IPS DF 6.9 (cell line): ENCODE measurements at regions not wholly inside any gene's neighbourhood (a gene's known extent, or its start where the extent isn't known, plus 50 kb on each side); places are given as distances from the start of the nearest gene placed in this dataset.

Experiments
- DNase-seq: peaks from one replicate; pipeline ENCODE4 v3.0.0-alpha.2; 2013; ENCODE audit warnings: low read depth, low spot score
- H3K27ac ChIP-seq: one replicate; pipeline ENCODE4 v1.5.1; 2013; ENCODE audit warnings: low read length, control low read depth
- H3K27me3 ChIP-seq: 2 replicates; pipeline ENCODE4 v1.6.1; 2013; ENCODE audit warnings: mild to moderate bottlenecking, low read length; ENCODE audit not compliant: control insufficient read depth, insufficient read depth
- H3K36me3 ChIP-seq: 2 replicates; pipeline ENCODE4 v1.6.1; 2013; ENCODE audit warnings: low read length; ENCODE audit not compliant: control insufficient read depth, insufficient read depth
- H3K4me1 ChIP-seq: 2 replicates; pipeline ENCODE4 v1.6.1; 2013; ENCODE audit warnings: low read length; ENCODE audit not compliant: control insufficient read depth, insufficient read depth
- H3K4me3 ChIP-seq: 2 replicates; pipeline ENCODE4 v1.5.1; 2013; ENCODE audit warnings: mild to moderate bottlenecking, low read length
- H3K9me3 ChIP-seq: 2 replicates; pipeline ENCODE4 v1.6.1; 2013; ENCODE audit warnings: low read length, inconsistent platforms; ENCODE audit not compliant: control insufficient read depth, insufficient read depth
- WGBS: extraction: QIAGEN DNeasy Blood & Tissue Kit; methylation state at CpG from one replicate; pipeline ENCODE4 v1.1.7; 2013; ENCODE audit warnings: mixed read lengths, missing lambda C conversion rate; ENCODE audit not compliant: insufficient read length, insufficient coverage; 5-methylcytosine and 5-hydroxymethylcytosine counted together

- Histone ChIP-seq H3K4me3 (no peak overlapping the region), H3K4me1 (no peaks in the 10 kb centered on the region), H3K36me3 (no peaks in the 10 kb centered on the region), H3K9me3 (no peaks in the 10 kb centered on the region), H3K27ac (no peak overlapping the region), H3K27me3 (no peaks in the 10 kb centered on the region)
- no CpG with 5 or more reads among the region's 2 CpGs for WGBS
- DNase-seq, result no peak
Observed at GRCh38 chr6:159487636-159488035, 205.4 kb downstream of the SOD2 start.

GRCh38 chr6:159483259-159483658, 209.8 kb downstream of the SOD2 start:
- Histone ChIP-seq H3K27ac (no peak overlapping the region), H3K27me3 (no peaks in the 10 kb centered on the region), H3K4me3 (no peak overlapping the region), H3K4me1 (no peaks in the 10 kb centered on the region), H3K36me3 (no peaks in the 10 kb centered on the region), H3K9me3 (no peaks in the 10 kb centered on the region)
- DNase-seq, result no peak
- WGBS, result no CpG with 5 or more reads among the region's 3 CpGs

- DNase-seq, result no peak
- H3K9me3 ChIP-seq, result no peaks in the 10 kb centered on the region
- no peak overlapping the region for H3K4me3 ChIP-seq
- no peaks in the 10 kb centered on the region for H3K36me3 ChIP-seq
- no peak overlapping the region for H3K27ac ChIP-seq
- WGBS, result no CpG with 5 or more reads among the region's 1 CpG
- no peaks in the 10 kb centered on the region for H3K4me1 ChIP-seq
- H3K27me3 ChIP-seq, result no peaks in the 10 kb centered on the region
Observed at GRCh38 chr6:159481897-159482296, 211.1 kb downstream of the SOD2 start.

- Histone ChIP-seq H3K27ac (no peak overlapping the region), H3K27me3 (no peaks in the 10 kb centered on the region)
Observed at GRCh38 chr6:159480471-159480870, 212.6 kb downstream of the SOD2 start.

GRCh38 chr6:159479146-159479545, 213.9 kb downstream of the SOD2 start:
- Histone ChIP-seq H3K27me3 (no peaks in the 10 kb centered on the region), H3K4me3 (no peak overlapping the region), H3K4me1 (no peaks in the 10 kb centered on the region), H3K36me3 (no peaks in the 10 kb centered on the region), H3K9me3 (no peaks in the 10 kb centered on the region), H3K27ac (no peak overlapping the region)
- no peak for DNase-seq

More at GRCh38 chr6:159480471-159480870, 212.6 kb downstream of the SOD2 start:
- Histone ChIP-seq H3K4me1 (no peaks in the 10 kb centered on the region), H3K36me3 (no peaks in the 10 kb centered on the region), H3K4me3 (no peak overlapping the region), H3K9me3 (no peaks in the 10 kb centered on the region)
- WGBS, result 100% methylated on average over 2 of the region's 8 CpGs
- no peak for DNase-seq

- H3K27me3 ChIP-seq, result no peaks in the 10 kb centered on the region
- WGBS, result no CpG with 5 or more reads among the region's 4 CpGs
- peaks cover 1% of the 10 kb centered on the region; the same call in 1 of the 2 replicates for H3K9me3 ChIP-seq
- H3K4me1 ChIP-seq, result no peaks in the 10 kb centered on the region
- DNase-seq, result no peak
- H3K4me3 ChIP-seq, result no peak overlapping the region
- no peak overlapping the region for H3K27ac ChIP-seq
- H3K36me3 ChIP-seq, result no peaks in the 10 kb centered on the region
Observed at GRCh38 chr6:159473475-159474263, 219.4 kb downstream of the SOD2 start.

- WGBS, result no CpG with 5 or more reads among the region's 3 CpGs
- H3K27me3 ChIP-seq, result no peaks in the 10 kb centered on the region
- H3K9me3 ChIP-seq, result peaks cover 1% of the 10 kb centered on the region; the same call in 1 of the 2 replicates
Observed at GRCh38 chr6:159470397-159470796, 222.6 kb downstream of the SOD2 start.

GRCh38 chr6:159469443-159469842, 223.6 kb downstream of the SOD2 start:
- no peaks in the 10 kb centered on the region for H3K4me1 ChIP-seq
- no peak overlapping the region for H3K27ac ChIP-seq
- H3K36me3 ChIP-seq, result no peaks in the 10 kb centered on the region
- H3K4me3 ChIP-seq, result no peak overlapping the region
- no CpG with 5 or more reads among the region's 4 CpGs for WGBS
- H3K27me3 ChIP-seq, result no peaks in the 10 kb centered on the region
- no peak for DNase-seq
- H3K9me3 ChIP-seq, result peaks cover 1% of the 10 kb centered on the region; the same call in 1 of the 2 replicates

More at GRCh38 chr6:159470397-159470796, 222.6 kb downstream of the SOD2 start:
- H3K36me3 ChIP-seq, result no peaks in the 10 kb centered on the region
- no peak overlapping the region for H3K27ac ChIP-seq
- no peak for DNase-seq
- H3K4me3 ChIP-seq, result no peak overlapping the region
- no peaks in the 10 kb centered on the region for H3K4me1 ChIP-seq

GRCh38 chr6:159468994-159469393, 224.0 kb downstream of the SOD2 start:
- H3K4me1 ChIP-seq, result no peaks in the 10 kb centered on the region
- no peak overlapping the region for H3K4me3 ChIP-seq
- H3K27me3 ChIP-seq, result no peaks in the 10 kb centered on the region
- H3K36me3 ChIP-seq, result no peaks in the 10 kb centered on the region
- H3K9me3 ChIP-seq, result peaks cover 1% of the 10 kb centered on the region; the same call in 1 of the 2 replicates
- H3K27ac ChIP-seq, result no peak overlapping the region
- no peak for DNase-seq
- WGBS, result no CpG with 5 or more reads among the region's 3 CpGs

- Histone ChIP-seq H3K4me3 (no peak overlapping the region), H3K27me3 (no peaks in the 10 kb centered on the region), H3K9me3 (peaks cover 1% of the 10 kb centered on the region; the same call in 1 of the 2 replicates), H3K4me1 (no peaks in the 10 kb centered on the region), H3K27ac (no peak overlapping the region), H3K36me3 (no peaks in the 10 kb centered on the region)
- 100% methylated on average over 4 of the region's 5 CpGs for WGBS
- DNase-seq, result no peak
Observed at GRCh38 chr6:159467473-159468041, 225.5 kb downstream of the SOD2 start.
